Adrenal gland (tissue), 9 donors: ENCODE measurements at regions not wholly inside any gene's neighbourhood (a gene's known extent, or its start where the extent isn't known, plus 50 kb on each side); places are given as distances from the start of the nearest gene placed in this dataset.

Experiments
- DNase-seq, 7 donors: peaks; one replicate each; pipeline ENCODE4 v3.0.0-alpha.2; 2019 to 2020
- H3K27ac ChIP-seq, 5 donors: fragments of 200-600 bp; sonication (generic) in 4 of 5; 1 replicate in 3 of 5; 2 replicates in 2 of 5; pipeline versions ENCODE4 v1.5.1 to v1.8.0; 2016 to 2020; ENCODE audit warnings: mild to moderate bottlenecking in 1 of 5
- H3K27me3 ChIP-seq: fragments of 200-600 bp; 2 replicates; pipeline ENCODE4 v1.8.0; 2021
- H3K36me3 ChIP-seq, 2 donors: fragments of 200-600 bp; replicated peaks in 1 of 2; 1 replicate in 1 of 2; 2 replicates in 1 of 2; pipeline versions ENCODE4 v1.5.1 to v1.8.0; 2018 to 2022
- H3K4me1 ChIP-seq, 2 donors: fragments of 200-600 bp; replicated peaks in 1 of 2; 1 replicate in 1 of 2; 2 replicates in 1 of 2; pipeline versions ENCODE4 v1.5.1 to v1.8.0; 2018 to 2021
- H3K4me3 ChIP-seq, 4 donors: fragments of 200-600 bp; sonication (generic) in 3 of 4; one replicate each; pipeline ENCODE4 v1.5.1; 2016 to 2018
- H3K9me3 ChIP-seq, 3 donors: fragments of 200-600 bp; sonication (generic) in 1 of 3; replicated peaks in 1 of 3; 1 replicate in 2 of 3; 2 replicates in 1 of 3; pipeline versions ENCODE4 v1.5.1 to v1.8.0; 2016 to 2021
- CTCF ChIP-seq, 6 experiments: fragments of 450-650 bp in 4 of 6; fragments of 200-600 bp in 2 of 6; sonication (generic) in 1 of 6; IDR thresholded peaks; 1 replicate in 5 of 6; 2 replicates in 1 of 6; pipeline versions ENCODE4 v1.5.1 to v1.8.0; 2016 to 2021; ENCODE audit warnings: antibody characterized with exemption in 6 of 6, mild to moderate bottlenecking in 2 of 6, moderate library complexity in 1 of 6
- POLR2A ChIP-seq, 2 donors: fragments of 450-650 bp; IDR thresholded peaks; one replicate each; pipeline ENCODE4 v1.6.1; 2017; ENCODE audit warnings: antibody characterized with exemption in 2 of 2, mild to moderate bottlenecking in 2 of 2, moderate library complexity in 1 of 2
- WGBS, 4 donors: extraction: QIAGEN DNeasy Blood & Tissue Kit in 2 of 4; methylation state at CpG; one replicate each; pipeline versions ENCODE4 v1.1.5 to v1.1.7; 2013 to 2017; 5-methylcytosine and 5-hydroxymethylcytosine counted together
- intact Hi-C, 2 donors: fragments of 100-400 bp; cut with DNase I; formaldehyde crosslinking; loops; one replicate each; pipeline versions ENCODE4 v1.14.1 to v1.15.0; 2022 to 2023
- donor health status: healthy with polysubstance abuse.
- donor health status: Bipolar disorder and iron deficiency.
- donor health status: DM: yes; HTN: yes; CAD: no.
- donor health status: DM: no; HTN: no; CAD: no.
- donor health status: DM: no; HTN: no; CAD: no.

DNA sequence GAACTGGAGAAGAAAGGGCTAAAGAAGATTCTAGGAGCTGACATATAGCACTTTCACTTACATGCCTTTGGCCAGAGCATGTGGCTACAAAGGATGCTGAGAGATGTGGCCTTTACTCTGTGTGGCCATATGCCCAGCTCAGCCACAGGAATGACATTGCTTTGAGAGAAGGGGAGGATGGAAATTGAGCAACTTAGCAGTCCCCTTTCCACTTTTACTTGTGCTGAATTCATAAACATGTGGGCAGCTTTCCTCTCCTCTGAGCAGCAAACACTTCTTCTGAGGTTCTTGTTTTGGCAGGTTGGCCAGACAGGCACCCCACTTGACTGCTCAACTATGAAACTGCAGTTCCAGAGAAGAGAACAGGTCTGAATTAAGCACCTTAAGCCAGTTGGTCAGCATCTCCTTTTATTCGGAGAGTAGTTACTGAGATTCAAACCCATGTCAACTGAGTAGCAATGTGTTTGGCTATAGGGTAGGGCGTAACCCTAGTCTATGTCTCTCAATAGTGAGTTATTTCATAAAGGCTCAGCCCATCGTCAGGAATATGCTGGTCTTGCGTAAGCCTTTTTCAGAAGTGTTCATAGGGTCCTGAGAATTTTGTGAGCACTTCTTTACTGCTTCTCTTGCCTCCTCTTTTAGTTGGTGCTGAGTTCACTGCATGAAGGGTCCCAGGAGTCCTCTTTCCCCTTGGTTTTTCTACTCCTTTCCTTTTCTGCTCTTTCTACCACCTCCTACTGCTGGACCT is 134.5 kb downstream of the PALM2AKAP2 start:
- no peaks in the 10 kb centered on the region for H3K9me3 ChIP-seq
- peaks cover 0 to 23% of the 10 kb centered on the region in 2 donors for H3K4me1 ChIP-seq
- H3K27ac ChIP-seq: no peak overlapping the region
- DNase-seq: no peak
- H3K4me3 ChIP-seq: no peak overlapping the region
- intact Hi-C loops: loop anchor here (5.0 to 10.0 kb wide), 2 partner anchors 48 to 60 kb away; no protein-coding TSS in a partner anchor
- WGBS, 4 donors: 87 to 93% (median 89%) methylated on average over 4 of the region's 4 CpGs
- no peaks in the 10 kb centered on the region for H3K27me3 ChIP-seq
- TF ChIP-seq CTCF (IDR thresholded peaks at IDR 0.05): no peak
- TF ChIP-seq POLR2A (IDR thresholded peaks at IDR 0.05): no peak
- H3K36me3 ChIP-seq: no peaks in the 10 kb centered on the region

DNA sequence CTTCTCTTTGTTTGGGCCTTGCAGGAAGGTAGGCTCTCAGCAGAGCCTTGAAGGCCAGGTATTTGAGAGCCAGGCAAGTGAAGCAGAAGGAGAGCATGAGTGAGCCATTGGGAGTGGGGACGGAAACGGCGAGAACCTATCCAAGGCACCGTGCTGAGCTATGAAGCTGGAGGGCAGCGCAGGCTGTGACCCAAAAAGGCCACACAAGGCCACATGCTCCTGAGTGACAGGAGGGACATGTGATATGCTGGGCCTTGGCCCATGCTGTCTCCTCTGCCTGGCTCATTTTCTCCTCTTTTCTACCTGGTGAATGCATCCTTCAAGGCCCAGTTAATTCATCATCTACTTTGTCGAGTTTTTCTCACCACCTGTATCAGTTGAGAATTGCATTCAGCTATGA is 136.3 kb downstream of the PALM2AKAP2 start:
- H3K27ac ChIP-seq: no peak overlapping the region
- no peaks in the 10 kb centered on the region for H3K9me3 ChIP-seq
- WGBS, 4 donors: 86 to 94% (median 90%) methylated on average over 6 of the region's 6 CpGs
- H3K36me3 ChIP-seq: no peaks in the 10 kb centered on the region
- H3K4me3 ChIP-seq: no peak overlapping the region
- H3K4me1 ChIP-seq: peaks cover 0 to 13% of the 10 kb centered on the region in 2 donors
- DNase-seq: no peak
- TF ChIP-seq CTCF (IDR thresholded peaks at IDR 0.05): no peak
- no peak for TF ChIP-seq POLR2A (IDR thresholded peaks at IDR 0.05)
- no peaks in the 10 kb centered on the region for H3K27me3 ChIP-seq
- intact Hi-C loops: loop anchor here (5.0 to 10.0 kb wide), 2 partner anchors 46 to 58 kb away; no protein-coding TSS in a partner anchor

GRCh38 chr9:109918339-109919163 is 138.6 kb downstream of the PALM2AKAP2 start:
- Histone ChIP-seq H3K9me3 (no peaks in the 10 kb centered on the region), H3K27ac (no peak overlapping the region), H3K4me1 (peaks cover 0 to 7% of the 10 kb centered on the region in 2 donors), H3K27me3 (no peaks in the 10 kb centered on the region), H3K4me3 (no peak overlapping the region), H3K36me3 (no peaks in the 10 kb centered on the region)
- no peak for TF ChIP-seq POLR2A (IDR thresholded peaks at IDR 0.05)
- no peak for DNase-seq
- intact Hi-C loops: loop anchor here (5.0 to 10.0 kb wide), 2 partner anchors 44 to 56 kb away; no protein-coding TSS in a partner anchor
- WGBS, 4 donors: 76 to 79% (median 78%) methylated on average over 11 of the region's 11 CpGs

- no peak overlapping the region for H3K4me3 ChIP-seq
- no peak for TF ChIP-seq POLR2A (IDR thresholded peaks at IDR 0.05)
- TF ChIP-seq CTCF (IDR thresholded peaks at IDR 0.05): no peak
- H3K9me3 ChIP-seq: no peaks in the 10 kb centered on the region
- no peak overlapping the region for H3K27ac ChIP-seq
- intact Hi-C loops: loop anchor here (5.0 to 10.0 kb wide), 2 partner anchors 42 to 55 kb away; no protein-coding TSS in a partner anchor
- H3K27me3 ChIP-seq: no peaks in the 10 kb centered on the region
- peaks cover 0 to 7% of the 10 kb centered on the region in 2 donors for H3K4me1 ChIP-seq
- DNase-seq: no peak
- WGBS, 4 donors: 87 to 98% (median 94%) methylated on average over 2 of the region's 2 CpGs
- H3K36me3 ChIP-seq: no peaks in the 10 kb centered on the region
These were observed 139.9 kb downstream of the PALM2AKAP2 start for GRCh38 chr9:109919736-109920408.
